ENCODE measurements at regions not wholly inside any gene's neighbourhood (a gene's known extent, or its start where the extent isn't known, plus 50 kb on each side); places are given as distances from the start of the nearest gene placed in this dataset.
"Not testable (repeated sequence)": the region's sequence is repeated elsewhere in the genome, so short reads cannot be mapped to it uniquely, and the experiment has no call there.

GRCh38 chr7:91379991-91380390, 115.8 kb downstream of the FZD1 start:
- no peak for TF ChIP-seq POLR2A (IDR thresholded peaks at IDR 0.05)
- TF ChIP-seq CTCF (IDR thresholded peaks at IDR 0.05), result no peak
- intact Hi-C loops (cut with DNase I; ENCODE audit: low total_unique reads), result no loop called here
- DNase-seq, result no peak
- H3K27ac ChIP-seq, result no peak overlapping the region
- no peaks in the 10 kb centered on the region for H3K9me3 ChIP-seq
- H3K27me3 ChIP-seq, result no peaks in the 10 kb centered on the region
- H3K4me1 ChIP-seq, result no peaks in the 10 kb centered on the region
- H3K4me3 ChIP-seq, result no peak overlapping the region
- H3K36me3 ChIP-seq, result no peaks in the 10 kb centered on the region

- H3K27me3 ChIP-seq, result no peaks in the 10 kb centered on the region
- no peak overlapping the region for H3K27ac ChIP-seq
- no peak for DNase-seq
- no peak overlapping the region for H3K4me3 ChIP-seq
- no peaks in the 10 kb centered on the region for H3K4me1 ChIP-seq
- H3K9me3 ChIP-seq, result no peaks in the 10 kb centered on the region
- no peak for TF ChIP-seq POLR2A (IDR thresholded peaks at IDR 0.05)
- TF ChIP-seq CTCF (IDR thresholded peaks at IDR 0.05), result no peak
- intact Hi-C loops (cut with DNase I; ENCODE audit: low total_unique reads), result no loop called here
- H3K36me3 ChIP-seq, result no peaks in the 10 kb centered on the region
Measured at GRCh38 chr7:91383053-91383904, 119.0 kb downstream of the FZD1 start.

- H3K27me3 ChIP-seq, result no peaks in the 10 kb centered on the region
- intact Hi-C loops (cut with DNase I; ENCODE audit: low total_unique reads), result no loop called here
- no peaks in the 10 kb centered on the region for H3K36me3 ChIP-seq
- no peaks in the 10 kb centered on the region for H3K4me1 ChIP-seq
- DNase-seq, result no peak
- TF ChIP-seq POLR2A (IDR thresholded peaks at IDR 0.05) (no peak), CTCF (IDR thresholded peaks at IDR 0.05) (no peak)
- H3K9me3 ChIP-seq, result no peaks in the 10 kb centered on the region
- H3K27ac ChIP-seq, result no peak overlapping the region
- no peak overlapping the region for H3K4me3 ChIP-seq
Measured at GRCh38 chr7:91383905-91384274, 119.7 kb downstream of the FZD1 start.

- intact Hi-C loops (cut with DNase I; ENCODE audit: low total_unique reads); H3K27ac ChIP-seq: not testable (repeated sequence)
Measured at GRCh38 chr7:91394757-91395156, 130.5 kb downstream of the FZD1 start.

GRCh38 chr7:91395313-91395712, 131.1 kb downstream of the FZD1 start:
- intact Hi-C loops (cut with DNase I; ENCODE audit: low total_unique reads); DNase-seq; H3K36me3 ChIP-seq; H3K27me3 ChIP-seq; H3K27ac ChIP-seq; H3K9me3 ChIP-seq; H3K4me3 ChIP-seq; H3K4me1 ChIP-seq: not testable (repeated sequence)

More at GRCh38 chr7:91394757-91395156, 130.5 kb downstream of the FZD1 start:
- not testable (repeated sequence) for H3K4me3 ChIP-seq, H3K4me1 ChIP-seq, DNase-seq, H3K36me3 ChIP-seq, H3K9me3 ChIP-seq, H3K27me3 ChIP-seq

GRCh38 chr7:91397096-91397495, 132.9 kb downstream of the FZD1 start:
- no peak overlapping the region for H3K27ac ChIP-seq
- no peak for TF ChIP-seq CTCF (IDR thresholded peaks at IDR 0.05)
- no peak for TF ChIP-seq POLR2A (IDR thresholded peaks at IDR 0.05)
- no peaks in the 10 kb centered on the region for H3K9me3 ChIP-seq
- no peaks in the 10 kb centered on the region for H3K4me1 ChIP-seq
- no peaks in the 10 kb centered on the region for H3K36me3 ChIP-seq
- DNase-seq, result no peak
- intact Hi-C loops (cut with DNase I; ENCODE audit: low total_unique reads), result no loop called here
- no peaks in the 10 kb centered on the region for H3K27me3 ChIP-seq
- H3K4me3 ChIP-seq, result no peak overlapping the region
